ENCODE measurements at regions not wholly inside any gene's neighbourhood (a gene's known extent, or its start where the extent isn't known, plus 50 kb on each side); places are given as distances from the start of the nearest gene placed in this dataset.

GRCh38 chr21:27045281-27045985 is 78.5 kb upstream of the ADAMTS5 start:
- TF ChIP-seq POLR2A (IDR thresholded peaks at IDR 0.05; ENCODE audit: extremely low read depth, insufficient read length), result no peak
- TF ChIP-seq MYC (IDR thresholded peaks at IDR 0.05; ENCODE audit: low read depth, low read length), result no peak
- no peak for TF ChIP-seq MAX (IDR thresholded peaks at IDR 0.05; ENCODE audit: low read depth, low read length)
- TF ChIP-seq, protein P1, sequence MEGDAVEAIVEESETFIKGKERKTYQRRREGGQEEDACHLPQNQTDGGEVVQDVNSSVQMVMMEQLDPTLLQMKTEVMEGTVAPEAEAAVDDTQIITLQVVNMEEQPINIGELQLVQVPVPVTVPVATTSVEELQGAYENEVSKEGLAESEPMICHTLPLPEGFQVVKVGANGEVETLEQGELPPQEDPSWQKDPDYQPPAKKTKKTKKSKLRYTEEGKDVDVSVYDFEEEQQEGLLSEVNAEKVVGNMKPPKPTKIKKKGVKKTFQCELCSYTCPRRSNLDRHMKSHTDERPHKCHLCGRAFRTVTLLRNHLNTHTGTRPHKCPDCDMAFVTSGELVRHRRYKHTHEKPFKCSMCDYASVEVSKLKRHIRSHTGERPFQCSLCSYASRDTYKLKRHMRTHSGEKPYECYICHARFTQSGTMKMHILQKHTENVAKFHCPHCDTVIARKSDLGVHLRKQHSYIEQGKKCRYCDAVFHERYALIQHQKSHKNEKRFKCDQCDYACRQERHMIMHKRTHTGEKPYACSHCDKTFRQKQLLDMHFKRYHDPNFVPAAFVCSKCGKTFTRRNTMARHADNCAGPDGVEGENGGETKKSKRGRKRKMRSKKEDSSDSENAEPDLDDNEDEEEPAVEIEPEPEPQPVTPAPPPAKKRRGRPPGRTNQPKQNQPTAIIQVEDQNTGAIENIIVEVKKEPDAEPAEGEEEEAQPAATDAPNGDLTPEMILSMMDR (IDR thresholded peaks at IDR 0.05; ENCODE audit: low read depth, low read length), result no peak
- DNase-seq (ENCODE audit: low read depth), result no peak
- no peak overlapping the region for H3K4me3 ChIP-seq (ENCODE audit: low read depth, low read length)

- TF ChIP-seq, protein P1 (IDR thresholded peaks at IDR 0.05; ENCODE audit: low read depth, low read length), result no peak
- no peak for TF ChIP-seq POLR2A (IDR thresholded peaks at IDR 0.05; ENCODE audit: extremely low read depth, insufficient read length)
- no peak for TF ChIP-seq MAX (IDR thresholded peaks at IDR 0.05; ENCODE audit: low read depth, low read length)
- TF ChIP-seq MYC (IDR thresholded peaks at IDR 0.05; ENCODE audit: low read depth, low read length), result no peak
- no peak overlapping the region for H3K4me3 ChIP-seq (ENCODE audit: low read depth, low read length)
- DNase-seq (ENCODE audit: low read depth), result no peak
These were observed 76.5 kb upstream of the ADAMTS5 start for GRCh38 chr21:27043377-27043776.

- no peak overlapping the region for H3K4me3 ChIP-seq (ENCODE audit: low read depth, low read length)
- no peak for TF ChIP-seq MYC (IDR thresholded peaks at IDR 0.05; ENCODE audit: low read depth, low read length)
- no peak for TF ChIP-seq POLR2A (IDR thresholded peaks at IDR 0.05; ENCODE audit: extremely low read depth, insufficient read length)
- TF ChIP-seq, protein P1 (IDR thresholded peaks at IDR 0.05; ENCODE audit: low read depth, low read length), result no peak
- no peak for TF ChIP-seq MAX (IDR thresholded peaks at IDR 0.05; ENCODE audit: low read depth, low read length)
- no peak for DNase-seq (ENCODE audit: low read depth)
These were observed 74.0 kb upstream of the ADAMTS5 start for GRCh38 chr21:27040738-27041469.

GRCh38 chr21:27036736-27037301 is 69.9 kb upstream of the ADAMTS5 start:
- DNase-seq (ENCODE audit: low read depth), result no peak
- TF ChIP-seq MAX (IDR thresholded peaks at IDR 0.05; ENCODE audit: low read depth, low read length), result no peak
- no peak for TF ChIP-seq MYC (IDR thresholded peaks at IDR 0.05; ENCODE audit: low read depth, low read length)
- TF ChIP-seq POLR2A (IDR thresholded peaks at IDR 0.05; ENCODE audit: extremely low read depth, insufficient read length), result no peak
- TF ChIP-seq, protein P1 (IDR thresholded peaks at IDR 0.05; ENCODE audit: low read depth, low read length), result no peak
- no peak overlapping the region for H3K4me3 ChIP-seq (ENCODE audit: low read depth, low read length)

DNA sequence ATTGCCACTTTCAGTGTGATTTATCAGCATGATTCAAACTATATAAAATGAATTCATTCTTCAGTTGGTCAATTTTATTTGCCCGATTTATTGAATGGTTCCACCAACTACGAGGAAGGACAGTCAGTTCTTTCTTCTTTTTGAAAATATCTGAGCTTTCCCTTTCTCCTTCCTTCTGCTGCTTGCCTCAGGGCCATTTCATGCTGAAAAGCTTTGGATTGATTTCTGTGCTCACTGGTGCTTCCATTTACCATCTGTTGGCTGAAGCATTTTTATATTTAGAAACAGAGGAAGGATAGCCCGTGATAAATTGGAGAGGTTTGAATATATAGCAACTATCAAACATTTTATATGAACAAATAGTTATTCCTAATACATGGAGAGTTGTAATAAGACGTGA is 68.9 kb upstream of the ADAMTS5 start:
- no peak for TF ChIP-seq MAX (IDR thresholded peaks at IDR 0.05; ENCODE audit: low read depth, low read length)
- TF ChIP-seq, protein P1 (IDR thresholded peaks at IDR 0.05; ENCODE audit: low read depth, low read length), result no peak
- no peak for TF ChIP-seq POLR2A (IDR thresholded peaks at IDR 0.05; ENCODE audit: extremely low read depth, insufficient read length)
- no peak for TF ChIP-seq MYC (IDR thresholded peaks at IDR 0.05; ENCODE audit: low read depth, low read length)
- DNase-seq (ENCODE audit: low read depth), result no peak
- H3K4me3 ChIP-seq (ENCODE audit: low read depth, low read length), result no peak overlapping the region

Data from NB4 (cell line).